Endodermal cell (in vitro differentiated cells): ENCODE measurements at regions not wholly inside any gene's neighbourhood (a gene's known extent, or its start where the extent isn't known, plus 50 kb on each side); places are given as distances from the start of the nearest gene placed in this dataset.

Source experiments
- DNase-seq: peaks from one replicate; pipeline ENCODE4 v3.0.0-alpha.2; 2017
- H3K27ac ChIP-seq: 2 replicates; pipeline ENCODE4 v1.5.1; 2013; ENCODE audit warnings: mild to moderate bottlenecking, low read depth, low read length, moderate library complexity
- H3K27me3 ChIP-seq: 2 replicates; pipeline ENCODE4 v1.6.1; 2013; ENCODE audit warnings: mild to moderate bottlenecking, low read length, moderate library complexity; ENCODE audit not compliant: insufficient read depth, control insufficient read depth, poor library complexity, severe bottlenecking
- H3K36me3 ChIP-seq: 2 replicates; pipeline ENCODE4 v1.7.0; 2013; ENCODE audit warnings: mild to moderate bottlenecking, low read length, moderate library complexity; ENCODE audit not compliant: control insufficient read depth, insufficient read depth
- H3K4me1 ChIP-seq: one replicate; pipeline ENCODE4 v1.7.0; 2013; ENCODE audit warnings: low read length; ENCODE audit not compliant: control insufficient read depth, insufficient read depth
- H3K4me3 ChIP-seq: 2 replicates; pipeline ENCODE4 v1.5.1; 2013; ENCODE audit warnings: mild to moderate bottlenecking, low read length, moderate library complexity
- H3K9ac ChIP-seq: 2 replicates; pipeline ENCODE4 v1.6.1; 2013; ENCODE audit warnings: mild to moderate bottlenecking, low read length, moderate library complexity; ENCODE audit not compliant: poor library complexity, severe bottlenecking; ENCODE audit errors: extremely low read depth
- H3K9me3 ChIP-seq: 2 replicates; pipeline ENCODE4 v1.6.1; 2013; ENCODE audit warnings: mild to moderate bottlenecking, low read length, moderate library complexity; ENCODE audit not compliant: control insufficient read depth
- H3K27ac Mint-ChIP-seq: 2 replicates; pipeline ENCODE4 v1.8.0; 2020; ENCODE audit warnings: mixed read lengths
- H3K27me3 Mint-ChIP-seq: 2 replicates; pipeline ENCODE4 v1.8.0; 2021; ENCODE audit warnings: mild to moderate bottlenecking, mixed read lengths; ENCODE audit not compliant: insufficient read depth
- H3K36me3 Mint-ChIP-seq: 2 replicates; pipeline ENCODE4 v1.8.0; 2020; ENCODE audit warnings: low read depth, mixed read lengths
- H3K4me1 Mint-ChIP-seq: 2 replicates; pipeline ENCODE4 v1.8.0; 2020; ENCODE audit warnings: mixed read lengths
- H3K4me3 Mint-ChIP-seq: 2 replicates; pipeline ENCODE4 v1.8.0; 2020; ENCODE audit warnings: mild to moderate bottlenecking, moderate library complexity, mixed read lengths
- H3K9me3 Mint-ChIP-seq: 2 replicates; pipeline ENCODE4 v1.8.0; 2020; ENCODE audit warnings: mild to moderate bottlenecking, mixed read lengths
- WGBS, 2 experiments: methylation state at CpG; one replicate each; pipeline versions ENCODE4 v1.1.5 to v1.1.7; 2013; ENCODE audit warnings: missing lambda C conversion rate in 2 of 2, mixed read lengths in 1 of 2; ENCODE audit not compliant: insufficient coverage in 1 of 2, insufficient read length in 1 of 2; 5-methylcytosine and 5-hydroxymethylcytosine counted together
- TF ChIP-seq, protein P1 (sequence below): fragments of 200-600 bp; sonication (generic); conservative IDR thresholded peaks from 2 replicates; pipeline ENCODE4 v1.5.0; 2021; ENCODE audit warnings: antibody characterized with exemption, mild to moderate bottlenecking

DNA sequence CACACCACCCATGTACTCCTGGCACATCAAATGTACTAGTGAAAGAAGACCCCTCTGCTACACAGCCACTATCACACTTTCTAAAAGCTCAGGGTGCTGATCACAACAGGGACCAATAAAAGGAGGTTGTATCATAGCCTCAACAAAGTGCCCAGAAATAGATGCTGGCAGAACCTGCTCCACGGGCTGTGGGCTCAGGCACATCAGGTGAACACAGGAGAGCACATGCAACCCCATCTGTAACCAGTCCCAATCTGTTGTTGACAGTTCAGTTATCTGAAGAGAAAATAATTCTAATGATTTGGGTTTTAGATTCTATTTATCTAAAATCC is 282.6 kb upstream of the HSFY2 start:
- Mint-ChIP-seq H3K9me3 (no peaks in the 10 kb centered on the region), H3K27me3 (no peaks in the 10 kb centered on the region), H3K4me3 (no peak overlapping the region), H3K4me1 (no peaks in the 10 kb centered on the region), H3K36me3 (no peaks in the 10 kb centered on the region), H3K27ac (no peak overlapping the region)
- TF ChIP-seq, protein P1, sequence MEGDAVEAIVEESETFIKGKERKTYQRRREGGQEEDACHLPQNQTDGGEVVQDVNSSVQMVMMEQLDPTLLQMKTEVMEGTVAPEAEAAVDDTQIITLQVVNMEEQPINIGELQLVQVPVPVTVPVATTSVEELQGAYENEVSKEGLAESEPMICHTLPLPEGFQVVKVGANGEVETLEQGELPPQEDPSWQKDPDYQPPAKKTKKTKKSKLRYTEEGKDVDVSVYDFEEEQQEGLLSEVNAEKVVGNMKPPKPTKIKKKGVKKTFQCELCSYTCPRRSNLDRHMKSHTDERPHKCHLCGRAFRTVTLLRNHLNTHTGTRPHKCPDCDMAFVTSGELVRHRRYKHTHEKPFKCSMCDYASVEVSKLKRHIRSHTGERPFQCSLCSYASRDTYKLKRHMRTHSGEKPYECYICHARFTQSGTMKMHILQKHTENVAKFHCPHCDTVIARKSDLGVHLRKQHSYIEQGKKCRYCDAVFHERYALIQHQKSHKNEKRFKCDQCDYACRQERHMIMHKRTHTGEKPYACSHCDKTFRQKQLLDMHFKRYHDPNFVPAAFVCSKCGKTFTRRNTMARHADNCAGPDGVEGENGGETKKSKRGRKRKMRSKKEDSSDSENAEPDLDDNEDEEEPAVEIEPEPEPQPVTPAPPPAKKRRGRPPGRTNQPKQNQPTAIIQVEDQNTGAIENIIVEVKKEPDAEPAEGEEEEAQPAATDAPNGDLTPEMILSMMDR, result no peak
- Histone ChIP-seq H3K9ac (no peak overlapping the region), H3K4me1 (no peaks in the 10 kb centered on the region), H3K4me3 (no peak overlapping the region), H3K27ac (no peak overlapping the region), H3K27me3 (no peaks in the 10 kb centered on the region), H3K36me3 (no peaks in the 10 kb centered on the region), H3K9me3 (no peaks in the 10 kb centered on the region)
- DNase-seq, result no peak
- 92% methylated on average over 1 of the region's 1 CpG; no CpG with 5 or more reads in 1 of the 2 experiments for WGBS, 2 experiments

DNA sequence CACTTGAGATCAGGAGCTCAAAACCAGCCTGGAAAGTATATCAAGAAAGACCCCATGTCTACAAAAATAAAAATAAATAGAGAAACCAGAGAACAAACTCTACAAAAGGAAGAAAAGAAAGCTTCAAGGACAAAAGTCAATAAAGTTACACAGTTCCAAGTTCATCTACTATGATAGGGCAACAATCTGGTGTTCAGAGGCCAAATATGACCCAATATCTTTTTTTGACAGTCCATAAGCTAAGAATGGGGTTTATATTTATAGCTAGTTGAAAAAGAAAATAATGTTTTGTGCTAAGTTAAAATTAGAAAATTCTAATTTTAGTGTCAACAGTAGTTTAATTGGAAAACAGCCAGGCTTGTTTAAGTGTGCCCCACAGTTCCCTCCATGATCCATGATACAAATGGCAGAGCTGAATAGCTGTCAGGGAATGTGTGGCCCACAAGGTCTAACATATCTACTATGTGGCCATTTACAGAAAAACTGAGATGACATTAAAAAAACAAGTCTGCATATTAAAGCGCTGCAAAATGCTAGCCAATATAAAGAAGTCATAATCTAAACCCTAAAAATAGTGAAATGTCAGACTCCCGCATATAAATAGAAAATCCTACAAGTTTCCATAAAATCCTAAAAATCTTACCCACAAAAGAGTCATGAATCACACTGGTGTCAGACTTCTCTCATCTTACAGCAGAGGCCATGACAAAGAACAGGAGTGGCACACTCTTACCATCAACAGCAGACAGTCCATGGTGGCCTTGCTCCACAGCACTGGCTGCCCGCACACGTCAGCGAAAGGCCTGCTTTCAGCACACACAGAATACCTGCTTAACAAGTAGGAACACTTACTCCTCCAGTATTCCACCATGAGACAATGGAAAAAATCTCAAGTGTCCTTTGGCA is 281.9 kb upstream of the HSFY2 start:
- no peaks in the 10 kb centered on the region for H3K27me3 ChIP-seq
- no peaks in the 10 kb centered on the region for H3K4me1 Mint-ChIP-seq
- H3K9me3 Mint-ChIP-seq, result no peaks in the 10 kb centered on the region
- no peak overlapping the region for H3K9ac ChIP-seq
- no peaks in the 10 kb centered on the region for H3K27me3 Mint-ChIP-seq
- H3K36me3 Mint-ChIP-seq, result no peaks in the 10 kb centered on the region
- TF ChIP-seq, protein P1, result no peak
- no peaks in the 10 kb centered on the region for H3K4me1 ChIP-seq
- DNase-seq, result no peak
- no peaks in the 10 kb centered on the region for H3K9me3 ChIP-seq
- H3K4me3 Mint-ChIP-seq, result no peak overlapping the region
- 91 to 95% methylated on average over 4 to 5 of the region's 5 CpGs for WGBS, 2 experiments
- H3K4me3 ChIP-seq, result no peak overlapping the region
- H3K36me3 ChIP-seq, result no peaks in the 10 kb centered on the region
- H3K27ac ChIP-seq, result no peak overlapping the region
- H3K27ac Mint-ChIP-seq, result no peak overlapping the region

DNA sequence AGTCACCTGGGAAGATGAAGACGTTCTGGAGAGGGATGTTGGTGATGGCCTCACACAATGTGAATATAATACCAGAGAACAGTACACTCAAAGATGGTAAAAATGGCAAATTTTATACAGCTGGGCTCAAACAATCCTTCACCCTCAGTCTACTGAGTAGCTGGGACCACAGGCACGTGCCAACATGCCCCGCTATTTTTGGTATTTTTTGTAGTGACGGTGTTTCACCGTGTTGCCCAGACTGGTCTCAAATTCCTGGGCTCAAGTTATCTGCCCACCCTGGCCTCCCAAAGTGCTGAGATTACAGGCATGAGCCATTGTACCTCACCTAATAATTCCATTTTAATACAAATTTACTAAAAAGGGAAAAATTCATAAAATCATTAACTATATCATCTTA is 280.3 kb upstream of the HSFY2 start:
- no peak for DNase-seq
- 84% methylated on average over 4 of the region's 5 CpGs; no CpG with 5 or more reads in 1 of the 2 experiments for WGBS, 2 experiments
- Mint-ChIP-seq H3K27me3 (no peaks in the 10 kb centered on the region), H3K27ac (no peak overlapping the region), H3K4me1 (no peaks in the 10 kb centered on the region), H3K36me3 (no peaks in the 10 kb centered on the region), H3K9me3 (no peaks in the 10 kb centered on the region), H3K4me3 (no peak overlapping the region)
- no peaks in the 10 kb centered on the region for H3K9me3 ChIP-seq
- H3K27ac ChIP-seq, result no peak overlapping the region
- no peaks in the 10 kb centered on the region for H3K36me3 ChIP-seq
- H3K4me3 ChIP-seq, result no peak overlapping the region
- no peak overlapping the region for H3K9ac ChIP-seq
- TF ChIP-seq, protein P1, result no peak
- H3K4me1 ChIP-seq, result no peaks in the 10 kb centered on the region
- no peaks in the 10 kb centered on the region for H3K27me3 ChIP-seq
